ENCODE measurements at regions not wholly inside any gene's neighbourhood (a gene's known extent, or its start where the extent isn't known, plus 50 kb on each side); places are given as distances from the start of the nearest gene placed in this dataset.

GRCh38 chr3:145089337-145089736 lies 1071.6 kb downstream of the PLOD2 start:
- TF ChIP-seq CTCF (IDR thresholded peaks at IDR 0.05) (no peak), POLR2A (IDR thresholded peaks at IDR 0.05) (no peak)

All from body of pancreas (tissue), 4 donors.